CD4-positive, CD25-positive, alpha-beta regulatory T cell (primary cell): ENCODE measurements at regions not wholly inside any gene's neighbourhood (a gene's known extent, or its start where the extent isn't known, plus 50 kb on each side); places are given as distances from the start of the nearest gene placed in this dataset.

Experiments
- ATAC-seq, 2 donors: fragments of 150-1000 bp; cut with Tn5 transposase; one replicate each; pipeline ENCODE4 v1.10.0; 2021; ENCODE audit warnings: low read depth in 2 of 2, moderate number of reproducible peaks in 2 of 2, moderate library complexity in 1 of 2
- DNase-seq, 3 donors: peaks; one replicate each; pipeline versions ENCODE4 v3.0.0 to v3.0.0-alpha.2; 2012 to 2022; ENCODE audit warnings: mixed read lengths in 1 of 3
- H3K27ac ChIP-seq: one replicate; pipeline ENCODE4 v1.7.0; 2013; ENCODE audit warnings: mild to moderate bottlenecking, low read length; ENCODE audit not compliant: insufficient read depth, poor library complexity, severe bottlenecking
- H3K27me3 ChIP-seq: one replicate; pipeline ENCODE4 v1.7.0; 2013; ENCODE audit warnings: low read length; ENCODE audit not compliant: control insufficient read depth, insufficient read depth
- H3K36me3 ChIP-seq: one replicate; pipeline ENCODE4 v1.7.0; 2013; ENCODE audit warnings: mild to moderate bottlenecking, low read length, moderate library complexity; ENCODE audit not compliant: control insufficient read depth, insufficient read depth
- H3K4me1 ChIP-seq: 2 replicates; pipeline ENCODE4 v1.7.0; 2013; ENCODE audit warnings: mild to moderate bottlenecking, low read length; ENCODE audit not compliant: insufficient read depth, control insufficient read depth, poor library complexity, severe bottlenecking
- H3K4me3 ChIP-seq: one replicate; pipeline ENCODE4 v1.7.0; 2013; ENCODE audit warnings: low read depth, mild to moderate bottlenecking, low read length, moderate library complexity
- H3K9me3 ChIP-seq, 2 experiments: 1 replicate in 1 of 2; 2 replicates in 1 of 2; pipeline ENCODE4 v1.7.0; 2013; ENCODE audit warnings: low read length in 2 of 2, mild to moderate bottlenecking in 1 of 2, moderate library complexity in 1 of 2; ENCODE audit not compliant: control insufficient read depth in 2 of 2
- H3K27ac Mint-ChIP-seq, 3 donors: one replicate each; pipeline ENCODE4 v1.8.0; 2020 to 2022; ENCODE audit warnings: mild to moderate bottlenecking in 3 of 3, mixed read lengths in 3 of 3, moderate library complexity in 2 of 3
- H3K27me3 Mint-ChIP-seq: one replicate; pipeline ENCODE4 v1.8.0; 2022; ENCODE audit warnings: mild to moderate bottlenecking, mixed read lengths
- H3K36me3 Mint-ChIP-seq: one replicate; pipeline ENCODE4 v1.8.0; 2020; ENCODE audit warnings: mixed read lengths
- H3K4me1 Mint-ChIP-seq, 4 donors: one replicate each; pipeline ENCODE4 v1.8.0; 2020 to 2022; ENCODE audit warnings: mixed read lengths in 4 of 4, mild to moderate bottlenecking in 1 of 4
- H3K4me3 Mint-ChIP-seq, 4 donors: one replicate each; pipeline ENCODE4 v1.8.0; 2020 to 2022; ENCODE audit warnings: mild to moderate bottlenecking in 4 of 4, mixed read lengths in 4 of 4, moderate library complexity in 3 of 4
- H3K9me3 Mint-ChIP-seq, 7 donors: one replicate each; pipeline ENCODE4 v1.8.0; 2020 to 2022; ENCODE audit warnings: mixed read lengths in 7 of 7, mild to moderate bottlenecking in 3 of 7, moderate library complexity in 2 of 7

GRCh38 chr7:9891056-9891455 lies 1082.6 kb upstream of the PHF14 start:
- Histone ChIP-seq H3K4me3 (no peak overlapping the region), H3K9me3 (peaks cover 0 to 15% of the 10 kb centered on the region in 2 experiments), H3K4me1 (no peaks in the 10 kb centered on the region), H3K27me3 (no peaks in the 10 kb centered on the region), H3K36me3 (no peaks in the 10 kb centered on the region), H3K27ac (no peak overlapping the region)
- Mint-ChIP-seq H3K4me1 (no peaks in the 10 kb centered on the region), H3K36me3 (no peaks in the 10 kb centered on the region), H3K4me3 (no peak overlapping the region), H3K27me3 (no peaks in the 10 kb centered on the region), H3K9me3 (peaks cover 0 to 26% (median 5%) of the 10 kb centered on the region in 7 donors), H3K27ac (no peak overlapping the region)
- no peak for ATAC-seq
- no peak for DNase-seq

GRCh38 chr7:9900339-9900738 lies 1073.3 kb upstream of the PHF14 start:
- no peaks in the 10 kb centered on the region for H3K27me3 Mint-ChIP-seq
- H3K9me3 Mint-ChIP-seq = peaks cover 3 to 43% (median 13%) of the 10 kb centered on the region in 7 donors
- no peak overlapping the region for H3K4me3 Mint-ChIP-seq
- no peak for ATAC-seq
- H3K36me3 Mint-ChIP-seq = no peaks in the 10 kb centered on the region
- peaks cover 0 to 2% of the 10 kb centered on the region in 2 experiments for H3K9me3 ChIP-seq
- H3K36me3 ChIP-seq = no peaks in the 10 kb centered on the region
- no peaks in the 10 kb centered on the region for H3K4me1 Mint-ChIP-seq
- no peaks in the 10 kb centered on the region for H3K4me1 ChIP-seq
- H3K27me3 ChIP-seq = no peaks in the 10 kb centered on the region
- no peak overlapping the region for H3K27ac Mint-ChIP-seq
- no peak for DNase-seq
- H3K4me3 ChIP-seq = no peak overlapping the region
- H3K27ac ChIP-seq = no peak overlapping the region

- Mint-ChIP-seq H3K9me3 (peaks cover 0 to 20% (median 7%) of the 10 kb centered on the region in 7 donors), H3K27ac (no peak overlapping the region), H3K36me3 (no peaks in the 10 kb centered on the region), H3K4me3 (no peak overlapping the region), H3K4me1 (no peaks in the 10 kb centered on the region), H3K27me3 (no peaks in the 10 kb centered on the region)
- DNase-seq = no peak
- H3K27me3 ChIP-seq = no peaks in the 10 kb centered on the region
- no peak overlapping the region for H3K4me3 ChIP-seq
- ATAC-seq = no peak
- H3K27ac ChIP-seq = no peak overlapping the region
- H3K9me3 ChIP-seq = peaks cover 2 to 5% of the 10 kb centered on the region in 2 experiments
- H3K36me3 ChIP-seq = no peaks in the 10 kb centered on the region
- no peaks in the 10 kb centered on the region for H3K4me1 ChIP-seq
Measured at GRCh38 chr7:9921326-9921725, 1052.3 kb upstream of the PHF14 start.

- no peaks in the 10 kb centered on the region for H3K4me1 Mint-ChIP-seq
- H3K27me3 Mint-ChIP-seq = no peaks in the 10 kb centered on the region
- no peak overlapping the region for H3K4me3 Mint-ChIP-seq
- H3K36me3 Mint-ChIP-seq = no peaks in the 10 kb centered on the region
- Histone ChIP-seq H3K4me3 (no peak overlapping the region), H3K36me3 (no peaks in the 10 kb centered on the region), H3K27me3 (no peaks in the 10 kb centered on the region), H3K9me3 (no peaks in the 10 kb centered on the region), H3K4me1 (no peaks in the 10 kb centered on the region), H3K27ac (no peak overlapping the region)
- DNase-seq (no peak), ATAC-seq (no peak)
- H3K27ac Mint-ChIP-seq = no peak overlapping the region
- H3K9me3 Mint-ChIP-seq = peaks cover 0 to 4% (median 0%) of the 10 kb centered on the region in 7 donors
Measured at GRCh38 chr7:9937944-9938631, 1035.6 kb upstream of the PHF14 start.

- Mint-ChIP-seq H3K27me3 (no peaks in the 10 kb centered on the region), H3K9me3 (peaks cover 0 to 4% (median 0%) of the 10 kb centered on the region in 7 donors), H3K4me1 (no peaks in the 10 kb centered on the region), H3K4me3 (no peak overlapping the region), H3K36me3 (no peaks in the 10 kb centered on the region), H3K27ac (no peak overlapping the region)
- H3K4me3 ChIP-seq = no peak overlapping the region
- H3K27me3 ChIP-seq = no peaks in the 10 kb centered on the region
- no peak overlapping the region for H3K27ac ChIP-seq
- ATAC-seq (no peak), DNase-seq (no peak)
- no peaks in the 10 kb centered on the region for H3K9me3 ChIP-seq
- H3K4me1 ChIP-seq = no peaks in the 10 kb centered on the region
- no peaks in the 10 kb centered on the region for H3K36me3 ChIP-seq
Measured at GRCh38 chr7:9939176-9939575, 1034.5 kb upstream of the PHF14 start.

GRCh38 chr7:9945131-9945530 lies 1028.5 kb upstream of the PHF14 start:
- Mint-ChIP-seq H3K9me3 (peaks cover 0 to 10% (median 3%) of the 10 kb centered on the region in 7 donors), H3K27ac (no peak overlapping the region), H3K4me3 (no peak overlapping the region), H3K36me3 (no peaks in the 10 kb centered on the region), H3K27me3 (no peaks in the 10 kb centered on the region), H3K4me1 (no peaks in the 10 kb centered on the region)
- Histone ChIP-seq H3K36me3 (no peaks in the 10 kb centered on the region), H3K9me3 (peaks cover 0 to 15% of the 10 kb centered on the region in 2 experiments), H3K4me3 (no peak overlapping the region), H3K27me3 (no peaks in the 10 kb centered on the region), H3K4me1 (no peaks in the 10 kb centered on the region), H3K27ac (no peak overlapping the region)
- ATAC-seq (no peak), DNase-seq (no peak)

- no peaks in the 10 kb centered on the region for H3K27me3 ChIP-seq
- no peak overlapping the region for H3K27ac ChIP-seq
- no peak overlapping the region for H3K4me3 Mint-ChIP-seq
- H3K4me1 ChIP-seq = no peaks in the 10 kb centered on the region
- no peak overlapping the region for H3K4me3 ChIP-seq
- H3K27me3 Mint-ChIP-seq = no peaks in the 10 kb centered on the region
- H3K27ac Mint-ChIP-seq = no peak overlapping the region
- H3K9me3 Mint-ChIP-seq = peaks cover 0 to 10% (median 3%) of the 10 kb centered on the region in 7 donors
- peaks cover 0 to 15% of the 10 kb centered on the region in 2 experiments for H3K9me3 ChIP-seq
- no peaks in the 10 kb centered on the region for H3K36me3 ChIP-seq
- DNase-seq (no peak), ATAC-seq (no peak)
- no peaks in the 10 kb centered on the region for H3K36me3 Mint-ChIP-seq
- H3K4me1 Mint-ChIP-seq = no peaks in the 10 kb centered on the region
Measured at GRCh38 chr7:9945857-9946256, 1027.8 kb upstream of the PHF14 start.

GRCh38 chr7:9955138-9955537 lies 1018.5 kb upstream of the PHF14 start:
- Mint-ChIP-seq H3K4me1 (no peaks in the 10 kb centered on the region), H3K36me3 (no peaks in the 10 kb centered on the region), H3K4me3 (no peak overlapping the region), H3K9me3 (peaks cover 0 to 34% (median 9%) of the 10 kb centered on the region in 7 donors), H3K27ac (no peak overlapping the region), H3K27me3 (no peaks in the 10 kb centered on the region)
- H3K9me3 ChIP-seq = peaks cover 0 to 5% of the 10 kb centered on the region in 2 experiments
- H3K27me3 ChIP-seq = no peaks in the 10 kb centered on the region
- H3K27ac ChIP-seq = no peak overlapping the region
- DNase-seq (no peak), ATAC-seq (no peak)
- H3K4me1 ChIP-seq = no peaks in the 10 kb centered on the region
- no peaks in the 10 kb centered on the region for H3K36me3 ChIP-seq
- no peak overlapping the region for H3K4me3 ChIP-seq
